A673 (cell line): ENCODE measurements at regions not wholly inside any gene's neighbourhood (a gene's known extent, or its start where the extent isn't known, plus 50 kb on each side); places are given as distances from the start of the nearest gene placed in this dataset.

Source experiments
- CTCF ChIP-seq: fragments of 300-800, 200-600 bp; sonication (generic); conservative IDR thresholded peaks from 2 replicates; pipeline ENCODE4 v1.5.1; 2017; ENCODE audit warnings: low read depth, mild to moderate bottlenecking, antibody characterized with exemption, low read length, moderate library complexity, mixed read lengths
- EZH2 ChIP-seq: fragments of 200-600 bp; sonication (generic); IDR thresholded peaks from 2 replicates; pipeline ENCODE4 v1.6.1; 2017; ENCODE audit warnings: borderline replicate concordance, low read depth, mild to moderate bottlenecking, mixed read lengths, antibody characterized with exemption, low read length; ENCODE audit not compliant: poor library complexity, severe bottlenecking

- TF ChIP-seq CTCF = no peak
- TF ChIP-seq EZH2 = no peak
These were observed 73.7 kb upstream of the UMPS start for GRCh38 chr3:124656531-124656930.
